ENCODE measurements at regions not wholly inside any gene's neighbourhood (a gene's known extent, or its start where the extent isn't known, plus 50 kb on each side); places are given as distances from the start of the nearest gene placed in this dataset.

DNA sequence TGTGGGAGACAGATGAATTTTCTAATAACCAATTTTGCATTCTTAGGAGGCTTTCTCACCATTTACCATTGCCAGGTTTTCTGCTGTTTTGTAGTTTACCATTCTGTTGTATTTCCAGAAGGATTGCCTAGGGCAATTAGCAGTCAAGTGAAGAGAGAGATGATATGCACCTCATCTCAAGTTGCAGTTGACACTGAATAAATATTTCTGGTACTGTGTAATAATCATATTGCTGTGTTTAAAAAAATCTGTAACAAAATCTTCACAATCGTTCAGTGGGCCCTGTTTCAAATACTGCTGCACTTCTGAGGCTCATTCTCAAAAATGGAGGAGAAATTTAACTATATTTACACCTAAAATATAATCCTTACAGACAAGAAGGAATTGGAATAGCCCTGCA lies 706.1 kb upstream of the PTPRD start:
- TF ChIP-seq, protein P1, sequence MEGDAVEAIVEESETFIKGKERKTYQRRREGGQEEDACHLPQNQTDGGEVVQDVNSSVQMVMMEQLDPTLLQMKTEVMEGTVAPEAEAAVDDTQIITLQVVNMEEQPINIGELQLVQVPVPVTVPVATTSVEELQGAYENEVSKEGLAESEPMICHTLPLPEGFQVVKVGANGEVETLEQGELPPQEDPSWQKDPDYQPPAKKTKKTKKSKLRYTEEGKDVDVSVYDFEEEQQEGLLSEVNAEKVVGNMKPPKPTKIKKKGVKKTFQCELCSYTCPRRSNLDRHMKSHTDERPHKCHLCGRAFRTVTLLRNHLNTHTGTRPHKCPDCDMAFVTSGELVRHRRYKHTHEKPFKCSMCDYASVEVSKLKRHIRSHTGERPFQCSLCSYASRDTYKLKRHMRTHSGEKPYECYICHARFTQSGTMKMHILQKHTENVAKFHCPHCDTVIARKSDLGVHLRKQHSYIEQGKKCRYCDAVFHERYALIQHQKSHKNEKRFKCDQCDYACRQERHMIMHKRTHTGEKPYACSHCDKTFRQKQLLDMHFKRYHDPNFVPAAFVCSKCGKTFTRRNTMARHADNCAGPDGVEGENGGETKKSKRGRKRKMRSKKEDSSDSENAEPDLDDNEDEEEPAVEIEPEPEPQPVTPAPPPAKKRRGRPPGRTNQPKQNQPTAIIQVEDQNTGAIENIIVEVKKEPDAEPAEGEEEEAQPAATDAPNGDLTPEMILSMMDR (IDR thresholded peaks at IDR 0.05) = no peak
- TF ChIP-seq POLR2A (IDR thresholded peaks at IDR 0.05) = no peak

Measured in body of pancreas (tissue), 4 donors.